H1 (cell line): ENCODE measurements at regions not wholly inside any gene's neighbourhood (a gene's known extent, or its start where the extent isn't known, plus 50 kb on each side); places are given as distances from the start of the nearest gene placed in this dataset.

Experiments
- TF ChIP-seq, protein P1 (sequence below): fragments of 300-600 bp; sonication (generic); IDR thresholded peaks from 2 replicates; pipeline ENCODE4 v1.7.1; 2012; ENCODE audit warnings: low read length, moderate library complexity, mild to moderate bottlenecking, inconsistent platforms; ENCODE audit not compliant: insufficient replicate concordance

DNA sequence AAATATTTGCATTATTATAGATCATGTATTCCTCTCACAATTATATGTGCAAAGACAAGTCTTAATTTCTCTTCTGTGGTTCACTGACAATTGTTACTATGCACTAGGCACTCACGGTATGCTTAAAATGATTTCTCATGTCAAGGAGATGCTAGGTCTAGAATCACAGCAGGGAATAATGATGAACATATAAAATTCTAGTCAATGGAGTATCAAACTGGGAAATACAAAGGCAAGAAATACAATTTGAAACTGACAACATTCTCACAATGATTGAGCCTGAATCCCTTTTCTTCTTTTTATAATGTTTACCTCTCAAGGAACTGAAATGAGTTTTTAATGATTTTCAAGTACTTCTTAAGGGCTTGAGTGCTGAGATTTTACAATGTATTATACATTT is 302.3 kb upstream of the GRAMD2B start (continued):
- TF ChIP-seq, protein P1, sequence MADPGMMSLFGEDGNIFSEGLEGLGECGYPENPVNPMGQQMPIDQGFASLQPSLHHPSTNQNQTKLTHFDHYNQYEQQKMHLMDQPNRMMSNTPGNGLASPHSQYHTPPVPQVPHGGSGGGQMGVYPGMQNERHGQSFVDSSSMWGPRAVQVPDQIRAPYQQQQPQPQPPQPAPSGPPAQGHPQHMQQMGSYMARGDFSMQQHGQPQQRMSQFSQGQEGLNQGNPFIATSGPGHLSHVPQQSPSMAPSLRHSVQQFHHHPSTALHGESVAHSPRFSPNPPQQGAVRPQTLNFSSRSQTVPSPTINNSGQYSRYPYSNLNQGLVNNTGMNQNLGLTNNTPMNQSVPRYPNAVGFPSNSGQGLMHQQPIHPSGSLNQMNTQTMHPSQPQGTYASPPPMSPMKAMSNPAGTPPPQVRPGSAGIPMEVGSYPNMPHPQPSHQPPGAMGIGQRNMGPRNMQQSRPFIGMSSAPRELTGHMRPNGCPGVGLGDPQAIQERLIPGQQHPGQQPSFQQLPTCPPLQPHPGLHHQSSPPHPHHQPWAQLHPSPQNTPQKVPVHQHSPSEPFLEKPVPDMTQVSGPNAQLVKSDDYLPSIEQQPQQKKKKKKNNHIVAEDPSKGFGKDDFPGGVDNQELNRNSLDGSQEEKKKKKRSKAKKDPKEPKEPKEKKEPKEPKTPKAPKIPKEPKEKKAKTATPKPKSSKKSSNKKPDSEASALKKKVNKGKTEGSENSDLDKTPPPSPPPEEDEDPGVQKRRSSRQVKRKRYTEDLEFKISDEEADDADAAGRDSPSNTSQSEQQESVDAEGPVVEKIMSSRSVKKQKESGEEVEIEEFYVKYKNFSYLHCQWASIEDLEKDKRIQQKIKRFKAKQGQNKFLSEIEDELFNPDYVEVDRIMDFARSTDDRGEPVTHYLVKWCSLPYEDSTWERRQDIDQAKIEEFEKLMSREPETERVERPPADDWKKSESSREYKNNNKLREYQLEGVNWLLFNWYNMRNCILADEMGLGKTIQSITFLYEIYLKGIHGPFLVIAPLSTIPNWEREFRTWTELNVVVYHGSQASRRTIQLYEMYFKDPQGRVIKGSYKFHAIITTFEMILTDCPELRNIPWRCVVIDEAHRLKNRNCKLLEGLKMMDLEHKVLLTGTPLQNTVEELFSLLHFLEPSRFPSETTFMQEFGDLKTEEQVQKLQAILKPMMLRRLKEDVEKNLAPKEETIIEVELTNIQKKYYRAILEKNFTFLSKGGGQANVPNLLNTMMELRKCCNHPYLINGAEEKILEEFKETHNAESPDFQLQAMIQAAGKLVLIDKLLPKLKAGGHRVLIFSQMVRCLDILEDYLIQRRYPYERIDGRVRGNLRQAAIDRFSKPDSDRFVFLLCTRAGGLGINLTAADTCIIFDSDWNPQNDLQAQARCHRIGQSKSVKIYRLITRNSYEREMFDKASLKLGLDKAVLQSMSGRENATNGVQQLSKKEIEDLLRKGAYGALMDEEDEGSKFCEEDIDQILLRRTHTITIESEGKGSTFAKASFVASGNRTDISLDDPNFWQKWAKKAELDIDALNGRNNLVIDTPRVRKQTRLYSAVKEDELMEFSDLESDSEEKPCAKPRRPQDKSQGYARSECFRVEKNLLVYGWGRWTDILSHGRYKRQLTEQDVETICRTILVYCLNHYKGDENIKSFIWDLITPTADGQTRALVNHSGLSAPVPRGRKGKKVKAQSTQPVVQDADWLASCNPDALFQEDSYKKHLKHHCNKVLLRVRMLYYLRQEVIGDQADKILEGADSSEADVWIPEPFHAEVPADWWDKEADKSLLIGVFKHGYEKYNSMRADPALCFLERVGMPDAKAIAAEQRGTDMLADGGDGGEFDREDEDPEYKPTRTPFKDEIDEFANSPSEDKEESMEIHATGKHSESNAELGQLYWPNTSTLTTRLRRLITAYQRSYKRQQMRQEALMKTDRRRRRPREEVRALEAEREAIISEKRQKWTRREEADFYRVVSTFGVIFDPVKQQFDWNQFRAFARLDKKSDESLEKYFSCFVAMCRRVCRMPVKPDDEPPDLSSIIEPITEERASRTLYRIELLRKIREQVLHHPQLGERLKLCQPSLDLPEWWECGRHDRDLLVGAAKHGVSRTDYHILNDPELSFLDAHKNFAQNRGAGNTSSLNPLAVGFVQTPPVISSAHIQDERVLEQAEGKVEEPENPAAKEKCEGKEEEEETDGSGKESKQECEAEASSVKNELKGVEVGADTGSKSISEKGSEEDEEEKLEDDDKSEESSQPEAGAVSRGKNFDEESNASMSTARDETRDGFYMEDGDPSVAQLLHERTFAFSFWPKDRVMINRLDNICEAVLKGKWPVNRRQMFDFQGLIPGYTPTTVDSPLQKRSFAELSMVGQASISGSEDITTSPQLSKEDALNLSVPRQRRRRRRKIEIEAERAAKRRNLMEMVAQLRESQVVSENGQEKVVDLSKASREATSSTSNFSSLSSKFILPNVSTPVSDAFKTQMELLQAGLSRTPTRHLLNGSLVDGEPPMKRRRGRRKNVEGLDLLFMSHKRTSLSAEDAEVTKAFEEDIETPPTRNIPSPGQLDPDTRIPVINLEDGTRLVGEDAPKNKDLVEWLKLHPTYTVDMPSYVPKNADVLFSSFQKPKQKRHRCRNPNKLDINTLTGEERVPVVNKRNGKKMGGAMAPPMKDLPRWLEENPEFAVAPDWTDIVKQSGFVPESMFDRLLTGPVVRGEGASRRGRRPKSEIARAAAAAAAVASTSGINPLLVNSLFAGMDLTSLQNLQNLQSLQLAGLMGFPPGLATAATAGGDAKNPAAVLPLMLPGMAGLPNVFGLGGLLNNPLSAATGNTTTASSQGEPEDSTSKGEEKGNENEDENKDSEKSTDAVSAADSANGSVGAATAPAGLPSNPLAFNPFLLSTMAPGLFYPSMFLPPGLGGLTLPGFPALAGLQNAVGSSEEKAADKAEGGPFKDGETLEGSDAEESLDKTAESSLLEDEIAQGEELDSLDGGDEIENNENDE = no peak
